Embryonic facial prominence (tissue), 1 donor: ENCODE measurements at regions not wholly inside any gene's neighbourhood (a gene's known extent, or its start where the extent isn't known, plus 50 kb on each side); places are given as distances from the start of the nearest gene placed in this dataset.
"Not testable (repeated sequence)": the region's sequence is repeated elsewhere in the genome, so short reads cannot be mapped to it uniquely, and the experiment has no call there.

ENCODE experiments used
- DNase-seq: peaks from one replicate; pipeline ENCODE4 v3.0.0-alpha.2; 2016; ENCODE audit errors: extremely low spot score

- no peak for DNase-seq
Measured at GRCh38 chr4:60953826-60954225, 246.3 kb upstream of the ADGRL3 start.

- no peak for DNase-seq
Measured at GRCh38 chr4:60962286-60962685, 237.8 kb upstream of the ADGRL3 start.

- no peak for DNase-seq
Measured at GRCh38 chr4:60981534-60981933, 218.6 kb upstream of the ADGRL3 start.

- DNase-seq: no peak
Measured at GRCh38 chr4:60989141-60989540, 211.0 kb upstream of the ADGRL3 start.

GRCh38 chr4:60992037-60992436 lies 208.1 kb upstream of the ADGRL3 start:
- no peak for DNase-seq

GRCh38 chr4:61003301-61003700 lies 196.8 kb upstream of the ADGRL3 start:
- no peak for DNase-seq

GRCh38 chr4:61004651-61005170 lies 195.4 kb upstream of the ADGRL3 start:
- no peak for DNase-seq

- no peak for DNase-seq
Measured at GRCh38 chr4:61011051-61011450, 189.1 kb upstream of the ADGRL3 start.

GRCh38 chr4:61011936-61012335 lies 188.2 kb upstream of the ADGRL3 start:
- DNase-seq: not testable (repeated sequence)

- no peak for DNase-seq
Measured at GRCh38 chr4:61024610-61025009, 175.5 kb upstream of the ADGRL3 start.

GRCh38 chr4:61027939-61028338 lies 172.2 kb upstream of the ADGRL3 start:
- DNase-seq: no peak

GRCh38 chr4:61036071-61036684 lies 163.9 kb upstream of the ADGRL3 start:
- no peak for DNase-seq

GRCh38 chr4:61041527-61041926 lies 158.6 kb upstream of the ADGRL3 start:
- no peak for DNase-seq

- no peak for DNase-seq
Measured at GRCh38 chr4:61044837-61045236, 155.3 kb upstream of the ADGRL3 start.

GRCh38 chr4:61049018-61049417 lies 151.1 kb upstream of the ADGRL3 start:
- no peak for DNase-seq

GRCh38 chr4:61067381-61067780 lies 132.7 kb upstream of the ADGRL3 start:
- DNase-seq: no peak

- DNase-seq: no peak
Measured at GRCh38 chr4:61068060-61068459, 132.1 kb upstream of the ADGRL3 start.

GRCh38 chr4:61068745-61069144 lies 131.4 kb upstream of the ADGRL3 start:
- DNase-seq: no peak

- DNase-seq: no peak
Measured at GRCh38 chr4:61070269-61070668, 129.9 kb upstream of the ADGRL3 start.

GRCh38 chr4:61079427-61079826 lies 120.7 kb upstream of the ADGRL3 start:
- no peak for DNase-seq

GRCh38 chr4:61079976-61080375 lies 120.2 kb upstream of the ADGRL3 start:
- DNase-seq: no peak

GRCh38 chr4:61085534-61085933 lies 114.6 kb upstream of the ADGRL3 start:
- DNase-seq: no peak

- DNase-seq: no peak
Measured at GRCh38 chr4:61086357-61086756, 113.8 kb upstream of the ADGRL3 start.

- DNase-seq: no peak
Measured at GRCh38 chr4:61086979-61087378, 113.1 kb upstream of the ADGRL3 start.
